GM12892 (cell line): ENCODE measurements at regions not wholly inside any gene's neighbourhood (a gene's known extent, or its start where the extent isn't known, plus 50 kb on each side); places are given as distances from the start of the nearest gene placed in this dataset.

ENCODE experiments used
- POLR2A ChIP-seq: IDR thresholded peaks from 2 replicates; pipeline ENCODE4 v1.6.1; 2011; ENCODE audit warnings: low read depth, low read length, control low read depth
- POLR2AphosphoS5 ChIP-seq: IDR thresholded peaks from 2 replicates; pipeline ENCODE4 v1.6.1; 2011; ENCODE audit warnings: low read depth, low read length, control low read depth
- TAF1 ChIP-seq: IDR thresholded peaks from 2 replicates; pipeline ENCODE4 v1.6.1; 2011; ENCODE audit warnings: low read depth, mild to moderate bottlenecking, control low read depth, low read length, borderline replicate concordance

DNA sequence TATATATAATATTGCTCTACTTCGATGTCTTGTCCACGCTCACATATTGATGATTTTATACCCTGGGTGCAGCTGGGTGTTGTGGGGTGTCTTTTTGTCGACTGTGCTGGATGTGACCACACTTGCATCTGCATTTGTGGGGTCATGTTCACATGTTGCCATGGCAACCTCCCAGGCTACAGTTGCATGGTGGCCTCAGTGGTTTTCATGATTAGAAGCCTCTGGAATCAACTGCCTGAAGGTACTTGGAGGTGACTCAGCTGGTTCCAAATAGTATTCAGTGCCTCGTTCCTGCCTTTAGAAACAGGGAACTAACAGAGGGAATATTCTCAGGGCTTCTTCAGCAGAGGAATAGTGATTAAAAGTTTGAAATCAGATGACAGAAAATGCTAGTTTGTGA, 166.3 kb upstream of the NYAP2 start:
- TF ChIP-seq POLR2AphosphoS5: no peak
- TF ChIP-seq POLR2A: no peak
- no peak for TF ChIP-seq TAF1
